ENCODE measurements at regions not wholly inside any gene's neighbourhood (a gene's known extent, or its start where the extent isn't known, plus 50 kb on each side); places are given as distances from the start of the nearest gene placed in this dataset.
"Not testable (repeated sequence)": the region's sequence is repeated elsewhere in the genome, so short reads cannot be mapped to it uniquely, and the experiment has no call there.

DNA sequence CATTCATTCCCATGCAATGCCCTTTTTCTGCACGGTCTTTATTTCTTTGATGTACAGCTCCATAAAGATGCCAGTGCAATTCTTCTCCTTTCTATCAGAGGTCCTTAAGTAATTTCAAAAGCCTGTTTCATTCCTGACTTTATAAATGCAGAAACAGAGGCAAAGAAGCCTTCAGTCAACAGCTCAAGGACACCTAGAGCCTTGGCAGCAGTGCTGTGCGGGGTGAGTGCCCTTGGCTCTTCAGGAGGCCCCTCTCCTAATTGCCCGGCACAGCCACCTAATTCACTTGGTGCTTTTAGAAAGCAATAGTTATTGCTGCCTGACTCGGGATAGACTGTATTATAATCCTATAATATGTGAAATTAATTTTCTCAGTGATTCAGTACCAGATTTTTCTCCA, 169.6 kb upstream of the KLF6 start:
- POLR2A ChIA-PET: interaction anchor here (0.7 kb wide), 1 partner anchor 169 kb away, joined by 3 read pairs; the partner anchor contains the start of gene KLF6
- H3K4me3 ChIP-seq (ENCODE audit: low read depth, low read length): no peak overlapping the region
- TF ChIP-seq CTCF (IDR thresholded peaks at IDR 0.05; ENCODE audit: insufficient read depth, low read length, missing control alignments): no peak
- CTCF ChIA-PET: interaction anchor here (1.5 kb wide), 1 partner anchor 812 kb away, joined by 5 read pairs; no protein-coding TSS in a partner anchor
- no peak for DNase-seq (ENCODE audit: low read depth, low spot score)

DNA sequence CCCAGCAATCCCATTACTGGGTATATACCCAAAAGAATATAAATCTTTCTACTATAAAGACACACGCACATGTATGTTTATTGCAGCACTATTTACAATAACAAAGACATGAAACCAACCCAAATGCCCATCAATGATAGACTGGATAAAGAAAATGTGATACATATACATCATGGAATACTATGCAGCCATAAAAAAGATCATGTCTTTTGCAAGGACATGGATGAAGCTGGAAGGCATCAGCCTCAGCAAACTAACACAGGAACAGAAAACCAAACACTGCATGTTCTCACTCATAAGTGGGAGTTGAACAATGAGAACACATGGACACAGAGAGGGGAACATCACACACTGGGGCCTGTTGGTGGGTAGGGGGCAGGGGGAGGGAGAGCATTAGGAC, 169.0 kb upstream of the KLF6 start:
- POLR2A ChIA-PET; H3K4me3 ChIP-seq (ENCODE audit: low read depth, low read length); DNase-seq (ENCODE audit: low read depth, low spot score): not testable (repeated sequence)
- CTCF ChIA-PET: interaction anchor here (1.5 kb wide), 1 partner anchor 813 kb away, joined by 5 read pairs; no protein-coding TSS in a partner anchor

GRCh38 chr10:3951993-3952392, 167.0 kb upstream of the KLF6 start:
- no peak overlapping the region for H3K4me3 ChIP-seq (ENCODE audit: low read depth, low read length)
- ChIA-PET POLR2A (no interaction called here), CTCF (interaction anchor here (1.2 kb wide), 1 partner anchor 9 kb away, joined by 3 read pairs; no protein-coding TSS in a partner anchor)
- no peak for TF ChIP-seq CTCF (IDR thresholded peaks at IDR 0.05; ENCODE audit: insufficient read depth, low read length, missing control alignments)
- DNase-seq (ENCODE audit: low read depth, low spot score): no peak

- H3K4me3 ChIP-seq (ENCODE audit: low read depth, low read length): no peak overlapping the region
- no peak for TF ChIP-seq CTCF (IDR thresholded peaks at IDR 0.05; ENCODE audit: insufficient read depth, low read length, missing control alignments)
- DNase-seq (ENCODE audit: low read depth, low spot score): no peak
- POLR2A ChIA-PET: no interaction called here
- CTCF ChIA-PET: interaction anchor here (1.2 kb wide), 1 partner anchor 10 kb away, joined by 3 read pairs; no protein-coding TSS in a partner anchor
These were observed 165.8 kb upstream of the KLF6 start for GRCh38 chr10:3950676-3951275.

GRCh38 chr10:3949711-3950110, 164.7 kb upstream of the KLF6 start:
- no peak overlapping the region for H3K4me3 ChIP-seq (ENCODE audit: low read depth, low read length)
- ChIA-PET POLR2A (no interaction called here), CTCF (no interaction called here)
- DNase-seq (ENCODE audit: low read depth, low spot score): no peak
- no peak for TF ChIP-seq CTCF (IDR thresholded peaks at IDR 0.05; ENCODE audit: insufficient read depth, low read length, missing control alignments)

GRCh38 chr10:3948843-3949242, 163.8 kb upstream of the KLF6 start:
- ChIA-PET POLR2A (no interaction called here), CTCF (no interaction called here)
- DNase-seq (ENCODE audit: low read depth, low spot score): no peak
- no peak overlapping the region for H3K4me3 ChIP-seq (ENCODE audit: low read depth, low read length)
- no peak for TF ChIP-seq CTCF (IDR thresholded peaks at IDR 0.05; ENCODE audit: insufficient read depth, low read length, missing control alignments)

All from AG04449 (cell line).